HEK293 (cell line): ENCODE measurements at regions not wholly inside any gene's neighbourhood (a gene's known extent, or its start where the extent isn't known, plus 50 kb on each side); places are given as distances from the start of the nearest gene placed in this dataset.

Experiments used
- CTCF ChIA-PET: fragments of 350-600 bp; formaldehyde crosslinking; extraction: SDS; loops from one replicate; lab custom pipeline; 2021; ENCODE audit warnings: antibody characterized with exemption; lab: Yijun Ruan, JAX
- POLR2A ChIA-PET: fragments of 300-600 bp; formaldehyde crosslinking; extraction: SDS; loops from one replicate; lab custom pipeline; 2020; ENCODE audit warnings: antibody characterized with exemption, inconsistent platforms; lab: Yijun Ruan, JAX
- H3K27ac ChIP-seq: fragments of 200-500 bp; sonication (Bioruptor generic); 2 replicates; pipeline ENCODE4 v1.5.1; 2014; ENCODE audit warnings: low read depth, low read length, control low read depth, inconsistent platforms; ENCODE audit errors: extremely low read depth
- H3K36me3 ChIP-seq, 2 experiments: fragments of 200-500 bp in 1 of 2; sonication (Bioruptor generic) in 1 of 2; 1 replicate in 1 of 2; 2 replicates in 1 of 2; pipeline ENCODE4 v1.5.1; 2014 to 2017; ENCODE audit warnings: inconsistent platforms in 2 of 2, low read length in 2 of 2; ENCODE audit not compliant: control insufficient read depth in 2 of 2, insufficient read depth in 1 of 2
- H3K4me1 ChIP-seq: fragments of 200-500 bp; sonication (Bioruptor generic); 2 replicates; pipeline ENCODE4 v1.5.1; 2014; ENCODE audit warnings: mild to moderate bottlenecking, low read length, inconsistent platforms; ENCODE audit not compliant: control insufficient read depth, insufficient read depth
- H3K4me3 ChIP-seq: 2 replicates; pipeline ENCODE4 v1.5.1; 2011; ENCODE audit warnings: low read depth, mild to moderate bottlenecking, control low read depth, low read length, moderate library complexity
- H3K9me3 ChIP-seq: fragments of 200-500 bp; sonication (Bioruptor generic); 2 replicates; pipeline ENCODE4 v1.5.1; 2014; ENCODE audit warnings: low read depth, low read length, inconsistent platforms; ENCODE audit not compliant: control insufficient read depth, insufficient read depth
- FEZF1 ChIP-seq: fragments of 450-650 bp; formaldehyde crosslinking; IDR thresholded peaks from 2 replicates; pipeline ENCODE4 v1.5.1; 2016; ENCODE audit warnings: missing biosample characterization, missing genetic modification characterization
- GLIS1 ChIP-seq: fragments of 450-650 bp; formaldehyde crosslinking; IDR thresholded peaks from 2 replicates; pipeline ENCODE4 v1.5.1; 2016; ENCODE audit warnings: missing biosample characterization, missing genetic modification characterization
- PATZ1 ChIP-seq: fragments of 450-650 bp; formaldehyde crosslinking; IDR thresholded peaks from 2 replicates; pipeline ENCODE4 v1.5.1; 2016; ENCODE audit warnings: missing biosample characterization, missing genetic modification characterization
- PRDM6 ChIP-seq: fragments of 450-650 bp; formaldehyde crosslinking; IDR thresholded peaks from 2 replicates; pipeline ENCODE4 v1.5.1; 2017; ENCODE audit warnings: missing biosample characterization, missing genetic modification characterization
- TSHZ1 ChIP-seq: fragments of 450-650 bp; formaldehyde crosslinking; IDR thresholded peaks from 2 replicates; pipeline ENCODE4 v1.5.1; 2016; ENCODE audit warnings: missing biosample characterization, missing genetic modification characterization, borderline replicate concordance
- ZBTB49 ChIP-seq: fragments of 450-650 bp; formaldehyde crosslinking; IDR thresholded peaks from 2 replicates; pipeline ENCODE4 v1.5.1; 2016; ENCODE audit warnings: missing biosample characterization, missing genetic modification characterization, low read depth
- ZEB2 ChIP-seq: fragments of 450-650 bp; formaldehyde crosslinking; IDR thresholded peaks from 2 replicates; pipeline ENCODE4 v1.5.1; 2016; ENCODE audit warnings: missing biosample characterization, missing genetic modification characterization
- ZFHX2 ChIP-seq: fragments of 450-650 bp; formaldehyde crosslinking; conservative IDR thresholded peaks from 2 replicates; pipeline ENCODE4 v1.5.1; 2016; ENCODE audit warnings: missing biosample characterization, missing genetic modification characterization
- ZIC2 ChIP-seq: fragments of 450-650 bp; formaldehyde crosslinking; IDR thresholded peaks from 2 replicates; pipeline ENCODE4 v1.5.1; 2016; ENCODE audit warnings: missing biosample characterization, missing genetic modification characterization
- ZNF138 ChIP-seq: fragments of 450-650 bp; formaldehyde crosslinking; IDR thresholded peaks from 2 replicates; pipeline ENCODE4 v1.5.1; 2016; ENCODE audit warnings: missing biosample characterization, missing genetic modification characterization, borderline replicate concordance
- ZNF174 ChIP-seq: fragments of 450-650 bp; formaldehyde crosslinking; IDR thresholded peaks from 2 replicates; pipeline ENCODE4 v1.5.0; 2017; ENCODE audit warnings: missing biosample characterization, mild to moderate bottlenecking, missing genetic modification characterization
- ZNF211 ChIP-seq: fragments of 450-650 bp; formaldehyde crosslinking; IDR thresholded peaks from 2 replicates; pipeline ENCODE4 v1.5.1; 2016; ENCODE audit warnings: low read depth, missing biosample characterization, missing genetic modification characterization
- ZNF221 ChIP-seq: fragments of 450-650 bp; formaldehyde crosslinking; IDR thresholded peaks from 2 replicates; pipeline ENCODE4 v1.5.1; 2017; ENCODE audit warnings: missing biosample characterization, missing genetic modification characterization, borderline replicate concordance
- ZNF26 ChIP-seq: fragments of 450-650 bp; formaldehyde crosslinking; IDR thresholded peaks from 2 replicates; pipeline ENCODE4 v1.5.1; 2016; ENCODE audit warnings: missing biosample characterization, missing genetic modification characterization
- ZNF341 ChIP-seq: fragments of 450-650 bp; formaldehyde crosslinking; IDR thresholded peaks from 2 replicates; pipeline ENCODE4; 2016; ENCODE audit warnings: low read depth, missing biosample characterization, missing genetic modification characterization
- ZNF394 ChIP-seq: fragments of 450-650 bp; formaldehyde crosslinking; IDR thresholded peaks from 2 replicates; pipeline ENCODE4 v1.5.1; 2016; ENCODE audit warnings: missing biosample characterization, missing genetic modification characterization, mild to moderate bottlenecking, moderate library complexity, borderline replicate concordance
- ZNF398 ChIP-seq: fragments of 450-650 bp; formaldehyde crosslinking; IDR thresholded peaks from 2 replicates; pipeline ENCODE4 v1.5.1; 2017; ENCODE audit warnings: missing biosample characterization, missing genetic modification characterization
- ZNF433 ChIP-seq: fragments of 450-650 bp; formaldehyde crosslinking; IDR thresholded peaks from 2 replicates; pipeline ENCODE4 v1.5.1; 2016; ENCODE audit warnings: missing biosample characterization, missing genetic modification characterization, low read depth
- ZNF501 ChIP-seq: fragments of 450-650 bp; formaldehyde crosslinking; IDR thresholded peaks from 2 replicates; pipeline ENCODE4 v1.5.1; 2016; ENCODE audit warnings: missing biosample characterization, missing genetic modification characterization
- ZNF660 ChIP-seq: fragments of 450-650 bp; IDR thresholded peaks from 2 replicates; pipeline ENCODE4 v1.5.1; 2018; ENCODE audit warnings: missing biosample characterization, mild to moderate bottlenecking, missing genetic modification characterization
- ZNF707 ChIP-seq: fragments of 450-650 bp; formaldehyde crosslinking; IDR thresholded peaks from 2 replicates; pipeline ENCODE4 v1.5.1; 2016; ENCODE audit warnings: missing biosample characterization, missing genetic modification characterization

GRCh38 chr3:132854856-132855535, 132.8 kb upstream of the NPHP3 start (continued):
- 0 out of 2 replicates have a peak, but pooled peaks have one; percentile 13 for TF ChIP-seq PATZ1 (tag by site-specific recombination)
- TF ChIP-seq PRDM6 (tag by site-specific recombination) = no peak
- 0 out of 2 replicates have a peak, but pooled peaks have one; percentile 12 for TF ChIP-seq ZNF341
- no peak for TF ChIP-seq ZNF660 (tag by site-specific recombination)
- TF ChIP-seq ZFHX2 (tag by site-specific recombination) = no peak
- peak; percentile 33; the same call in 1 of the 2 replicates for TF ChIP-seq GLIS1 (tag by site-specific recombination)
- no peak for TF ChIP-seq ZNF707
- TF ChIP-seq ZNF138 (tag by site-specific recombination) = no peak
- TF ChIP-seq ZNF211 (tag by site-specific recombination) = no peak
- TF ChIP-seq FEZF1 (tag by site-specific recombination) = peak; percentile 38
- TF ChIP-seq ZNF394 (tag by site-specific recombination) = peak; percentile 11; the same call in 1 of the 2 replicates
- TF ChIP-seq ZNF398 (tag by site-specific recombination) = peak; percentile 60
- no peak for TF ChIP-seq ZNF26 (tag by site-specific recombination)

- Histone ChIP-seq H3K4me1 (no peaks in the 10 kb centered on the region), H3K4me3 (no peak overlapping the region), H3K27ac (no peak overlapping the region), H3K9me3 (no peaks in the 10 kb centered on the region), H3K36me3 (no peaks in the 10 kb centered on the region)
- CTCF ChIA-PET = interaction anchor here (0.6 kb wide), 1 partner anchor 640 kb away, joined by 4 read pairs; no protein-coding TSS in a partner anchor
- POLR2A ChIA-PET = no interaction called here
- no peak for TF ChIP-seq ZNF501 (tag by site-specific recombination)
- no peak for TF ChIP-seq ZNF174 (tag by site-specific recombination)
- TF ChIP-seq ZNF433 (tag by site-specific recombination) = no peak
- TF ChIP-seq ZBTB49 (tag by site-specific recombination) = no peak
- TF ChIP-seq ZEB2 = no peak
- TF ChIP-seq ZIC2 (tag by site-specific recombination) = no peak
- TF ChIP-seq TSHZ1 = no peak
- TF ChIP-seq ZNF221 (tag by site-specific recombination) = no peak
- no peak for TF ChIP-seq ZNF341
These were observed 125.8 kb upstream of the NPHP3 start for GRCh38 chr3:132847849-132848625.
